ENCODE measurements at regions not wholly inside any gene's neighbourhood (a gene's known extent, or its start where the extent isn't known, plus 50 kb on each side); places are given as distances from the start of the nearest gene placed in this dataset.
"Not testable (repeated sequence)": the region's sequence is repeated elsewhere in the genome, so short reads cannot be mapped to it uniquely, and the experiment has no call there.

- no peak overlapping the region for H3K4me3 ChIP-seq (ENCODE audit: low read depth, low read length)
- in situ Hi-C loops (cut with HindIII; ENCODE audit: low sequenced_read_pairs), result no loop called here
- no peak for DNase-seq (ENCODE audit: low read depth, low spot score)
- TF ChIP-seq CTCF (IDR thresholded peaks at IDR 0.05; ENCODE audit: low read depth, low read length), result no peak
Observed at GRCh38 chr7:93029056-93029455, 88.7 kb downstream of the SAMD9 start.

- no peak overlapping the region for H3K4me3 ChIP-seq (ENCODE audit: low read depth, low read length)
- in situ Hi-C loops (cut with HindIII; ENCODE audit: low sequenced_read_pairs), result no loop called here
- no peak for TF ChIP-seq CTCF (IDR thresholded peaks at IDR 0.05; ENCODE audit: low read depth, low read length)
- DNase-seq (ENCODE audit: low read depth, low spot score), result no peak
Observed at GRCh38 chr7:93028610-93029009, 89.2 kb downstream of the SAMD9 start.

GRCh38 chr7:93027044-93027443 lies 90.7 kb downstream of the SAMD9 start:
- H3K4me3 ChIP-seq (ENCODE audit: low read depth, low read length), result no peak overlapping the region
- TF ChIP-seq CTCF (IDR thresholded peaks at IDR 0.05; ENCODE audit: low read depth, low read length), result no peak
- in situ Hi-C loops (cut with HindIII; ENCODE audit: low sequenced_read_pairs), result no loop called here
- no peak for DNase-seq (ENCODE audit: low read depth, low spot score)

GRCh38 chr7:93026425-93026824 lies 91.4 kb downstream of the SAMD9 start:
- in situ Hi-C loops (cut with HindIII; ENCODE audit: low sequenced_read_pairs), result no loop called here
- H3K4me3 ChIP-seq (ENCODE audit: low read depth, low read length), result no peak overlapping the region
- no peak for TF ChIP-seq CTCF (IDR thresholded peaks at IDR 0.05; ENCODE audit: low read depth, low read length)
- no peak for DNase-seq (ENCODE audit: low read depth, low spot score)

- in situ Hi-C loops (cut with HindIII; ENCODE audit: low sequenced_read_pairs), result no loop called here
- no peak for TF ChIP-seq CTCF (IDR thresholded peaks at IDR 0.05; ENCODE audit: low read depth, low read length)
- no peak overlapping the region for H3K4me3 ChIP-seq (ENCODE audit: low read depth, low read length)
Observed at GRCh38 chr7:93025389-93025788, 92.4 kb downstream of the SAMD9 start.

GRCh38 chr7:93022931-93023478 lies 94.8 kb downstream of the SAMD9 start:
- DNase-seq (ENCODE audit: low read depth, low spot score); in situ Hi-C loops (cut with HindIII; ENCODE audit: low sequenced_read_pairs); H3K4me3 ChIP-seq (ENCODE audit: low read depth, low read length): not testable (repeated sequence)

More at GRCh38 chr7:93025389-93025788, 92.4 kb downstream of the SAMD9 start:
- DNase-seq (ENCODE audit: low read depth, low spot score), result no peak

GRCh38 chr7:93021748-93022147 lies 96.0 kb downstream of the SAMD9 start:
- DNase-seq (ENCODE audit: low read depth, low spot score), result no peak
- no peak for TF ChIP-seq CTCF (IDR thresholded peaks at IDR 0.05; ENCODE audit: low read depth, low read length)
- H3K4me3 ChIP-seq (ENCODE audit: low read depth, low read length), result no peak overlapping the region
- in situ Hi-C loops (cut with HindIII; ENCODE audit: low sequenced_read_pairs), result no loop called here
